ENCODE measurements at regions not wholly inside any gene's neighbourhood (a gene's known extent, or its start where the extent isn't known, plus 50 kb on each side); places are given as distances from the start of the nearest gene placed in this dataset.

DNA sequence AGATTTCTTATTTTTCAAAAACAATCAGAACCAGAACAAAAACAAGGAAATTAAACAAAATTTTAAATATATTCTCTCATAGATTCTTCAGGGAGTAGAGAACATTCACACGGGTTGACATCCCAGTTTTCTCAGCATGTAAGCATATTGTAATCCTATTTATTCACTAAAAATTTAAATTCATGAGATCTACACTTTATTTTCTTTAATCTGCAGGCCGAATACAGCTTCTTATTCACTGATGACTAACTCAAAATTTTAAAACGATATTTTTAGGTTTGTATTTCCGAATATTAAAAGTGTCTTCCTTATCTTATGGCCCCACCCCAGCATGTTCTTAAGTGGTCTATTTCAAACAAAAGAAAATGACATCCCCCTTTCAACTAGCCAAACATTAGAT is 262.4 kb downstream of the MEIS1 start:
- H3K36me3 ChIP-seq = no peaks in the 10 kb centered on the region
- ATAC-seq (ENCODE audit: insufficient number of reproducible peaks, low FRiP score, low read depth) (no peak), DNase-seq (ENCODE audit: low spot score) (no peak)
- no peaks in the 10 kb centered on the region for H3K9me3 ChIP-seq
- H3K4me3 ChIP-seq = no peak overlapping the region
- no peak for TF ChIP-seq CTCF (IDR thresholded peaks at IDR 0.05)
- H3K4me1 ChIP-seq (ENCODE audit: control insufficient read depth in 1 of 2, low read depth in 2 of 2) = no peaks in the 10 kb centered on the region
- H3K27ac ChIP-seq = no peak overlapping the region
- no peaks in the 10 kb centered on the region for H3K27me3 ChIP-seq (replicated peaks; ENCODE audit: insufficient read depth)

DNA sequence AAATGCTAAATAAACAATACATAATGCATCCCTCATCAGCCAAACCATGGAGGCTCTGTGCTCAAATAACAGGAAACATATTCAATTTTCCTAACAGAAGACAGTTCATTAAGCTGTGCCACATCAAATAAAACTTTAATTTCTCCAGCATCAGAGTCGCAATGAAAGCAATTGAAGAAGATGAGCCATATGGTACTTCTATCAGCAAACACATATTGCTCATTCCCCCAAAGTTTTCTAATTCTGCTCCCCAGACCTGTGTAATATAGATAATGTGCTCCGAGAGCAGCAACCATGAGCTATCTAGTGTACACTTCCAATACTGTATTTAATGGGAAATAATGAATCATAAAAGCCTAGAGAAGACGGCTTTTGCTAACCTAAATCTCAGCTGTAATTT is 263.2 kb downstream of the MEIS1 start:
- no peak for TF ChIP-seq CTCF (IDR thresholded peaks at IDR 0.05)
- no peaks in the 10 kb centered on the region for H3K27me3 ChIP-seq (replicated peaks; ENCODE audit: insufficient read depth)
- no peaks in the 10 kb centered on the region for H3K9me3 ChIP-seq
- no peaks in the 10 kb centered on the region for H3K36me3 ChIP-seq
- DNase-seq (ENCODE audit: low spot score) (no peak), ATAC-seq (ENCODE audit: insufficient number of reproducible peaks, low FRiP score, low read depth) (no peak)
- H3K4me3 ChIP-seq = no peak overlapping the region
- H3K4me1 ChIP-seq (ENCODE audit: control insufficient read depth in 1 of 2, low read depth in 2 of 2) = no peaks in the 10 kb centered on the region
- H3K27ac ChIP-seq = no peak overlapping the region

DNA sequence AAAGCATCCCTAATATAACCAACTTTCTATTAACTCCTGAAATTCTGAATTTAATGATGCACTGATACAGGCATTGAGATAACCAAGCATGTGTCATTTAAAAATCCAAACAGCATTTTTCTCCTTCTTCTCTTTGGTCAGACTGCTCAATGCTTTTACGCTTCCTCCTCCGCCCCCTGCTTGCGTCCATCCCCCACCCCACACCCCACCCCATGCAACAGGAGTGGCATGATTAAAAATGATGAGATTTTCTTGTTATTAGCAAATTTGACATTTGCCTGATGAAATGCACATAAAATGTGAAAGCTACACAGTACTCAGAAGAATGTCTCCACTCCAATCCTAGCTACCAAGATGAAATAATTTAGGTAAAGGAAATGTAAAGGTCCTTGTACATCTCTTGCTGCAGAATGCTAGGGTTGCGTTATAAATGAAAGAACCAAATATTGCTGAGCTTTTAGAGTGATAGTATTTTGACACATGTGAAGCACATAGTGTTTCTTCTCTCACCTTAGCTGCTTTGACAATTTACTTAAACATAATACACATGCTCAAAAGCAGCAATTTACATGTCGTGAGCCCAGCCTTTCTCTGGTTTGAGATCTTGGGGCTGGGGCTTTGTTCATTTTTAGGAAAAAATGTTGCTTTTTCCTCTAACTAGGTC is 263.8 kb downstream of the MEIS1 start:
- no peak overlapping the region for H3K27ac ChIP-seq
- H3K9me3 ChIP-seq = no peaks in the 10 kb centered on the region
- no peak overlapping the region for H3K4me3 ChIP-seq
- DNase-seq (ENCODE audit: low spot score) (no peak), ATAC-seq (ENCODE audit: insufficient number of reproducible peaks, low FRiP score, low read depth) (no peak)
- no peaks in the 10 kb centered on the region for H3K4me1 ChIP-seq (ENCODE audit: control insufficient read depth in 1 of 2, low read depth in 2 of 2)
- no peaks in the 10 kb centered on the region for H3K36me3 ChIP-seq
- no peaks in the 10 kb centered on the region for H3K27me3 ChIP-seq (replicated peaks; ENCODE audit: insufficient read depth)
- TF ChIP-seq CTCF (IDR thresholded peaks at IDR 0.05) = no peak

GRCh38 chr2:66699416-66699792 is 264.5 kb downstream of the MEIS1 start:
- Histone ChIP-seq H3K36me3 (no peaks in the 10 kb centered on the region), H3K4me1 (ENCODE audit: control insufficient read depth in 1 of 2, low read depth in 2 of 2) (no peaks in the 10 kb centered on the region), H3K27me3 (replicated peaks; ENCODE audit: insufficient read depth) (no peaks in the 10 kb centered on the region), H3K9me3 (no peaks in the 10 kb centered on the region), H3K4me3 (no peak overlapping the region), H3K27ac (no peak overlapping the region)
- ATAC-seq (ENCODE audit: insufficient number of reproducible peaks, low FRiP score, low read depth) (no peak), DNase-seq (ENCODE audit: low spot score) (no peak)
- TF ChIP-seq CTCF (IDR thresholded peaks at IDR 0.05) = no peak

GRCh38 chr2:66699793-66700676 is 265.1 kb downstream of the MEIS1 start:
- H3K27me3 ChIP-seq (replicated peaks; ENCODE audit: insufficient read depth) = no peaks in the 10 kb centered on the region
- DNase-seq (ENCODE audit: low spot score) (no peak), ATAC-seq (ENCODE audit: insufficient number of reproducible peaks, low FRiP score, low read depth) (no peak)
- no peak overlapping the region for H3K27ac ChIP-seq
- TF ChIP-seq CTCF (IDR thresholded peaks at IDR 0.05) = no peak
- H3K4me1 ChIP-seq (ENCODE audit: control insufficient read depth in 1 of 2, low read depth in 2 of 2) = no peaks in the 10 kb centered on the region
- no peak overlapping the region for H3K4me3 ChIP-seq
- H3K9me3 ChIP-seq = no peaks in the 10 kb centered on the region
- no peaks in the 10 kb centered on the region for H3K36me3 ChIP-seq
